Urothelium cell line (cell line): ENCODE measurements at regions not wholly inside any gene's neighbourhood (a gene's known extent, or its start where the extent isn't known, plus 50 kb on each side); places are given as distances from the start of the nearest gene placed in this dataset.

Experiments
- DNase-seq: peaks from one replicate; pipeline ENCODE4 v3.0.0; 2011; ENCODE audit warnings: low spot score, mixed read lengths
- FAIRE-seq: peaks from 2 replicates; lab custom pipeline; 2011; peaks lifted over from hg19 to GRCh38; lab: Jason Lieb, UNC

- DNase-seq (no peak), FAIRE-seq (peak; percentile 46)
These were observed 289.7 kb upstream of the TPM1 start for GRCh38 chr15:62752657-62753517.

- FAIRE-seq, result peak; percentile 88
- DNase-seq, result no peak
These were observed 288.9 kb upstream of the TPM1 start for GRCh38 chr15:62753518-62754221.

DNA sequence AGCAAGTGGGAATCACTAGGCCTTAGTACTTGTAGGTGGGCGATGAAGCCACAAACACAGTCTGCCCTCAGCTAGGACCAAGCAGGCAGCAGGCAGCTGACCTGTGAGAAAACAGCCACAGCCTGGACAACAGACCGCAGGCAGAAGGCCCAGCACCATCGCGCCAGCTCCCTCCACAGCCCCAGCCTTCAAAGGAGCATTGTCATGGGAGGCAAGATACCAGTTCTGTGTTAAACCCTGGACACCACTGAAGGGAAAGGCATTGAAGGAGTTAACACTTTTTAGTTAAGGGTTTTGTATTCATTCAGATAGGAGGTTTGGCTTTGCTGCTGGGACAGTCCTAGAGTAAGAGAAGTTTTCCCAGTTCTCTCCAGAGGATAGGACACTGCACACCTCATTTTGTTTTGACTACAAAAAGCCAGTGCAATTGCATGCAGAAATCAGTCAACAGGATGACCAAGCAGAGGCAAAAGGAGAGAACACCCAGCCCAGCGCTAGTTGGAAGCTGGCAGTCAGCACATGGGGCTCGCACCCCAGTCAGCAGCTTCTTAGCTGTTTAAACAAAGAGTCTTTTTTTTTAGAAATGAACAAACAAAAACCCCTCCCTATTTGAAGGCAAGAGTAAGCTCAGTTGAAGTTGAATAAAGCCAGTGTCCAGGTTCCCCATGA lies 286.1 kb upstream of the TPM1 start:
- DNase-seq (no peak), FAIRE-seq (peak; percentile 13)

DNA sequence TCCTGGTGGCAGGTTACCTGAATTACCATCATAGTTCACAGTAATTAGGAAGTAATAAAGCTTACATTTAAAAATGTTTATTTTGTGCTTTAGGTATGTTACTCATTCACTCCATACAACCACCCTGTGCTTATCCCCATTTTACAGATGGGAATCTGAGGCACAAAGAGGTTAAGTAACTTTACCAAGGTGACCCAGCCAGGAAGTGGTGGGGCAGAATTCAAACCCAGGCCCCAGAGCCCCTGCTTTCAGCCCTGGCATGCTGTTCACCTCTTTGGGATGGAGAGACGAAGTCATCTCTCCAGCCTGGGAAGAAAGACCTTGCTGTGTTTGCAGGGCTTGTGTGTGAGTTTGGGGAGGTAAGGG lies 285.6 kb upstream of the TPM1 start:
- DNase-seq (no peak), FAIRE-seq (no peak)

DNA sequence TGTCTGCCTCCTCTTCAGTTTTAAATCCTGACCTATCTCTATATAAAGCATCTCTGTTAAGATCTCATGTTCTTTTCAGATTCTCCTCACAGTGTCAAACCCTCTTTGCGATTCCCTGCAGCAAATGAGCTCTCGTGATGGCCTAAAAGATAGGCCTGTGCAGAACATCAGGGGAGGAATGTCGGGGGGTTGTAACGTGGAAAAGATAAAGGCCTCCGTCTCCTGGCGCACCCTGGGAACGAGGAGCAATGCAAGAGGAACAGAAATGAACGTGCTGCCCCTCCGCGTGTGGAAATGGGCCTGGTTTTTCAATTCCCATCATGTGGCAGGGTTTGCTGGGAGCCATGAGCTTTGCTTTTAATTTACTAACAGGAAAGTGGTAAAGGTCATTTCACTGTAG lies 285.0 kb upstream of the TPM1 start:
- FAIRE-seq, result peak; percentile 40
- DNase-seq, result no peak

DNA sequence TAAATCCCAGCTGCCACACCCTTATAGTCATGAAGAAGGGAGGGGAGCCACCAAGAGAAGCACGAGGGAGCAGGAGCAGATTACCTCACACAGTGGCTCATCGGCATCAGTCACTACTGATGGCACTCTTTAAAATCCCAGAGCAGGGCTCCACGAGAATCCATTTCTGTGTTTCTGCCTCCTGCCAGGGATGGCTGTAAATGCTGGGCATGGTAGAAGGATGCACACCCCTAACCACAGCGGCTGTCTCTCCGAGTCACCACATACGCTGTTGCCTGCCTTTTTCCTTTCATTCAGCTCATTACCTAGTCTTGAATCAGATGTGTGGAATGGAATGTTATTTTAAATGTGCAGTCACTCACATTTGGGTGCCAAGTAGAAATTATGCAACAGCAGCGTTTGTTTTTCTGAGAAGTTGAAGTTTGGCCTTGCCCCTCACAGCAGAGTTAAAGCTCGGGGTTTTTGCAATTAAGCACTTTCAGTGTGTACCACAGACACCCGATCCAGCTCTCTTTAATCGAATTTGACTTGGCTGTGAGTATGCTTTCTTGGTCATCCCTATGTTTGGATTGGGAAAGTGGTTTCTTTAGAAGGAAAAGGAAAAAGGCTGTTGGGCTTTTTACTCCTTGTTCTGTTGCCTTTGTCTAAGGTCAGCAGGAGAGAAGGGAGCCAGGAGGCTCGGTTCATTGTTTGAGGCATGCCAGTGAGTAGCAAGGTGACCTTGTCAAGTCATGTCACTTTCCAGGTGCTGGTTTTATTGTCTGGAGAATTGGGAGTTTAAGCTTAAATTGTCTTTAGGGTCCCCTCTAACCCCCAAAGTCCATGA lies 284.2 kb upstream of the TPM1 start:
- peak; percentile 91 for FAIRE-seq
- DNase-seq, result peak; percentile 71

- DNase-seq (no peak), FAIRE-seq (no peak)
These were observed 283.6 kb upstream of the TPM1 start for GRCh38 chr15:62758952-62759349.

DNA sequence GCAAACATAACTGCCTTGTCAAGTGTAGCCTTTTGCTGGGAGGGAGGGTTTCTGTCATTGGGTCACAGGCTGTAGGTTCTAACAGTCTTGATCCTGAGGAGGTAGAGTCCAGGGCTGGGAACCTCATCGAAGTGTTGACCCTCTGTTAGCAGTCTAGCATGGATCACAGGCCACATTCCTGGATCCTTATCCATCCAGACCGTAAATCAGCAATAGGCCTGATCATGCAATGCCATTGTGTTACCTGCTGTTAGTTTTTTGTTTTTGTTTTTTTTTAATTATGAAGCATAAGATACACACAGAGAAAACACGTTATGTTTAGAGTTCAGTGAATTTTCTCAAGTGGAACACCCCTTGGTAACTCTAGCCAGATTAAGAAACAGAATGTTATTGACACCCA lies 282.0 kb upstream of the TPM1 start:
- DNase-seq (no peak), FAIRE-seq (no peak)

DNA sequence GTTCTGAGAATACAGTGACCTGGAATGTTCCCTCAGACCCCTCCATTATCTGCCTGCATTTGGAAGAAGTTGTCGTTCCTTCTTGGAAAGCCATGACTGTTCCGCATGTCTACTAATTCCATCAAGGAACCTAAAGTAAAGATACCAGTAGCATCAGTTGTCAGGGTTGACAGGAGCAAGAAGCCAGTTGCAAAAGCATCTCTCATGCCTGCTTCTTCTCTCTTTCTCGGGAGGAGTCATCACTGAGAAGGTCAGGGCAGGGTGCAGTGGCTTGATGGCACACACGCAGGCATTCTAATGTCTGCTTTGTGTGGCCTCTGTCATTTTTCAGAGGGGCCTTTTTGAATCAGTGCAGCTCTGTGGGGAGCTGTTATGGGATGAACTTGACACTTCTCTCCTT lies 276.6 kb upstream of the TPM1 start:
- DNase-seq, result no peak
- FAIRE-seq, result peak; percentile 74

- no peak for FAIRE-seq
- DNase-seq, result no peak
These were observed 275.9 kb upstream of the TPM1 start for GRCh38 chr15:62766599-62766998.

- peak; percentile 94 for FAIRE-seq
These were observed 272.9 kb upstream of the TPM1 start for GRCh38 chr15:62769604-62770003.

GRCh38 chr15:62770111-62770660 lies 272.4 kb upstream of the TPM1 start:
- DNase-seq (peak; percentile 25), FAIRE-seq (peak; percentile 91)

More at GRCh38 chr15:62769604-62770003, 272.9 kb upstream of the TPM1 start:
- DNase-seq, result peak; percentile 81

GRCh38 chr15:62770752-62771151 lies 271.8 kb upstream of the TPM1 start:
- peak; percentile 94 for DNase-seq
- FAIRE-seq, result peak; percentile 82

DNA sequence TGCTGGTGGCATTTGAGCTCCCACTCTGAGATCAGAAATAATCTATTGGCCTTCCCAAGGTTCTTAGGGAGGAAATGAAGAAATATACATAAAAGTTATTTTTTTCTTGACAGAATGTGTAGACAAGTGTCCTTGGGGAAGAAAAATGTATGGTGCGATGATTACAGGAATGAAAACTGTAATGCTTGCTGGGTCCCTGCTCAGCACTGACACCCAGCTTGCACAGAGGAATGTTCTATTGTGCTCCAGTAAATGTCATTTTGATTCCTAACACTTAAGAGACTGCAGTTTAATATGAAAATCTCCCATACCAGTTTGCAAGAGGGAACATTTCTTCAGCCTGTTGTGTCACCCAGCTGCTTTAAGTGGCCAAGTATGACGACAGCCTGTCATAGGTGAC lies 271.3 kb upstream of the TPM1 start:
- FAIRE-seq, result no peak

GRCh38 chr15:62773369-62774165 lies 269.0 kb upstream of the TPM1 start:
- DNase-seq (no peak), FAIRE-seq (peak; percentile 32)

More for the DNA sequence above, 271.3 kb upstream of the TPM1 start:
- no peak for DNase-seq

GRCh38 chr15:62775932-62776331 lies 266.6 kb upstream of the TPM1 start:
- FAIRE-seq, result no peak
- DNase-seq, result no peak

DNA sequence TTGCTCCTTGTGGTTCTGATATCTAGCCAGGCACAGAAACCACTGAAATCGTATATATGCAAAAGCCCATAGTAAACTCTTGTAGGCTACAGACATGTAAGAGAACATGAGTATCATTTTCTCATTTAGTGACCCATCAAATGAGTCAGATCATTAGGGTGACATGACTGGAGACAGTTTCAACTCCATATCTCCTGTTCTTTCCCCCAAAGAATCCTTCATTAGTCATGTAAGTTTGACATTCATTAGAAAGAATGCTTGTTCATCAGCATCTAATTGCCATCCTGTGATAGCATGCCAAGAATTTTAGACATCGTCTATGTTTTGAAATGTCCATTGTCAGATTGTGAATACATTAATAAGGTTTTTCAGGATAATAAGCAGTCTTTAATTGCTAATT lies 264.9 kb upstream of the TPM1 start:
- DNase-seq, result no peak
- no peak for FAIRE-seq

GRCh38 chr15:62779036-62779770 lies 263.3 kb upstream of the TPM1 start:
- peak; percentile 5 for FAIRE-seq
- DNase-seq, result no peak

GRCh38 chr15:62779899-62780298 lies 262.6 kb upstream of the TPM1 start:
- peak; percentile 50 for FAIRE-seq
- DNase-seq, result no peak
